HFF-Myc (cell line): ENCODE measurements at regions not wholly inside any gene's neighbourhood (a gene's known extent, or its start where the extent isn't known, plus 50 kb on each side); places are given as distances from the start of the nearest gene placed in this dataset.

ENCODE experiments used
- DNase-seq: peaks from one replicate; pipeline ENCODE4 v3.0.0-alpha.2; 2011; ENCODE audit warnings: low read depth; ENCODE audit errors: extremely low read depth
- H3K4me3 ChIP-seq: replicated peaks from 2 replicates; pipeline ENCODE4 v1.5.1; 2011; ENCODE audit warnings: low read depth, mild to moderate bottlenecking, control low read depth, low read length
- CTCF ChIP-seq: IDR thresholded peaks from 2 replicates; pipeline ENCODE4 v1.5.1; 2012; ENCODE audit warnings: mild to moderate bottlenecking, low read depth, low read length, control low read depth; ENCODE audit errors: missing control alignments

DNA sequence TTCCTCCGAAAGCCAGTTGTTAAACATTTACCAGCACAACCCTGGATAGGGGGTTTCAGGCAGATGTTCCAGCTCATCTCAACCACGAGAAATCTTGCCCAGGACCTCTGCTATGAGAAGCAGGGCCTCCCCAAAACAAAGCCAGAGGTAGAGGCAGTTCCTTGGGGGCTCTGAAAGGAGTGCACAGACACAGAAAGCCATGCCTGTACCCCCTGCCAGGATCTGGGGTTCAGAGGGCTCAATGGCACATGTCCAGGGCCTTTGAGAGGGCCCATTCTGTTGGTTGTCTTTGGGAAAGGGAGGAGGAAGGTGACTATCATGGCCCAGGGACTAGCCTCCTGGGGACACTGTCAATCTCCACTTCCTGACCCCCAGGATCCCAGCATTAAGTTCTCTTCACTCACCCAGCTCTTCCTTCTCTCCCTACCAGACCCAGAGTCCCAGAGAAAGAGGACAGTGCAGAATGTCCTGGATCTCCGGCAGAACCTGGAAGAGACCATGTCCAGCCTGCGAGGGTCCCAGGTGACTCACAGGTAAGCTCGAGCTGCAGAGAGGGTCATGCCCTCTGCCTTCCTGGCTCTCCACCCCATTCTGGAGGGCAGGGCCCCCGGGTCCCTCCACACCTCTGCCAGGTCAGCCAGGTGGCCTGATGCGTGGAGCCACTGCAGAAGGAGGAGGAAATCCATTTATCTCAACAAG lies 116.4 kb upstream of the IPO9 start:
- DNase-seq: no peak
- no peak for TF ChIP-seq CTCF
- H3K4me3 ChIP-seq: no peak overlapping the region

GRCh38 chr1:201713086-201713810 lies 115.7 kb upstream of the IPO9 start:
- peak; percentile 91 for DNase-seq
- no peak overlapping the region for H3K4me3 ChIP-seq
- no peak for TF ChIP-seq CTCF

- DNase-seq: peak; percentile 99
- TF ChIP-seq CTCF: no peak
- H3K4me3 ChIP-seq: no peak overlapping the region
These were observed 114.2 kb upstream of the IPO9 start for GRCh38 chr1:201714542-201715329.

GRCh38 chr1:201715351-201715750 lies 113.6 kb upstream of the IPO9 start:
- no peak for DNase-seq
- TF ChIP-seq CTCF: no peak
- no peak overlapping the region for H3K4me3 ChIP-seq

DNA sequence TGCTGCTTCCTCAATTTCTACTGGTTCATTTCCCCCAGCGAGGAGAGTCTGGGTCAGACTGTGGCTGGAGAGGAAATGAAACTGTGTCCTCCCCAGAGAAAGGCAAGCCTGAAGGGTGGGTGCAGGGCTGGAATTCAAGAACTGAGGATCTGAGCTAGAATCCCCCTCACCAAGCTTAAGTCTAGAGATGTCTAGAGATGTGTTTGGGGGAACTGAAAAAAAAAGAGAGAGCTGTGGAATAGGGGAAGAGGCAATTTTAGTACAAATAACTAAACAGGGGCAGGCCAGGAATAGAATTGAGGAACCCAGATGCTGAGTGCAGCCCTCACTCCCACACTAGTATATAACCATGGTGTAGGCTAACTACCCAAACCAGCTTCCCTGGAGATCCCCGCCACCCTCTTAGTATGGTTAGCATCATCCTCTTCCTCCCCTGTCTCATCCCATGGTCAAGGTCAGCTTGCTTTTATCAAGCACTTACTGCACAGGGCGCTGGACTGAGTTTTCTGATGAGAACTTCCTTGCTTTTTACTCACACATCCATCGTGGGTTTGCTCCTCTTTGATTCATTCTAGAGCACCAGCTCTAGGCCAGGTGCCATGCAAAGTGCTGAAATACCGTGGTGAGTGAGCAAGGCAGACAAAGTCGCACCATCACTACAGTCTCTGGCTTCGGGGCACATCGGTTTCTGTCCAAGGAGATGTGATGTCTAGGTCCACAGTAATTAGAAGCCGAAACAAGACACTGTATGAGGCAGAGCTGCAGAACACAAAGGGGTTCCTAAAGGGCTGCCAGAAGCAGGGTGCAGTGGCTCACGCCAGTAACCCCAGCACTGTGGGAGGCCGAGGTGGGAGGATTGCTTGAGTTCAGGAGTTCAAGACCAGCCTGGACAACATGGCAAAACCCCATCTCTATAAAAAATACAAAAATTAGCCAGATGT lies 112.9 kb upstream of the IPO9 start:
- no peak overlapping the region for H3K4me3 ChIP-seq
- DNase-seq: no peak

More for the DNA sequence above, 112.9 kb upstream of the IPO9 start:
- TF ChIP-seq CTCF: no peak
